Lower leg skin (tissue), 3 donors: ENCODE measurements at regions not wholly inside any gene's neighbourhood (a gene's known extent, or its start where the extent isn't known, plus 50 kb on each side); places are given as distances from the start of the nearest gene placed in this dataset.

Source experiments
- CTCF ChIP-seq, 3 donors: fragments of 450-650 bp; IDR thresholded peaks; one replicate each; pipeline ENCODE4 v1.5.1; 2016; ENCODE audit warnings: antibody characterized with exemption in 3 of 3, mild to moderate bottlenecking in 3 of 3, moderate library complexity in 2 of 3
- POLR2A ChIP-seq, 2 donors: fragments of 450-650 bp; IDR thresholded peaks; one replicate each; pipeline ENCODE4 v1.6.1; 2016 to 2017; ENCODE audit warnings: antibody characterized with exemption in 2 of 2, mild to moderate bottlenecking in 1 of 2, moderate library complexity in 1 of 2

GRCh38 chr10:78535716-78536218 is 502.1 kb downstream of the RPS24 start:
- no peak for TF ChIP-seq CTCF (IDR thresholded peaks at IDR 0.05)
- TF ChIP-seq POLR2A (IDR thresholded peaks at IDR 0.05) = no peak
